HG03045 (cell line): ENCODE measurements at regions not wholly inside any gene's neighbourhood (a gene's known extent, or its start where the extent isn't known, plus 50 kb on each side); places are given as distances from the start of the nearest gene placed in this dataset.
"Not testable (repeated sequence)": the region's sequence is repeated elsewhere in the genome, so short reads cannot be mapped to it uniquely, and the experiment has no call there.

Source experiments
- ATAC-seq: cut with Tn5 transposase; IDR thresholded peaks from one replicate; pipeline ENCODE4 v1.9.1; 2021; ENCODE audit warnings: mild to moderate bottlenecking, moderate library complexity; ENCODE audit not compliant: unreplicated experiment

- no peak for ATAC-seq
These were observed 356.9 kb upstream of the KLHL29 start for GRCh38 chr2:23028106-23028505.

- no peak for ATAC-seq
These were observed 355.9 kb upstream of the KLHL29 start for GRCh38 chr2:23029111-23029510.

DNA sequence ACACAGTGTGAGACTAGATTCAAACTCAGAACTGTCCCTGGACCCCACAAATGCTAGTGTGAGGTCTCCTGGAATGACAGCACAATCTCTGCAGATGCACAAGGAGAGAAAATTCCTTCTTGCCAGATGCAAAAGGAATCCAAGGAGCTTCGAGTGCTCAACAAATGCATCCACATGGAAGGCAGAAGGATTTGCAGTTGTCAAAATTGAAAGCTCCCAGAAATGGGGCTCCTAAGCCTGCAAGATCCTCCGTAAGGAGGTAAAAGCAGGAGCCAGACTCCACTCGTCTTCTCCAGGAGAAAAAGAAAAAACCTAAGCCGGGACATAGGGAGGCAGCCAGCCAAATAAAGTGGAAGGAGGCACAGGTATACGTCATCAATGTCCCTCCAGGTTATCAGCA, 355.0 kb upstream of the KLHL29 start:
- no peak for ATAC-seq

DNA sequence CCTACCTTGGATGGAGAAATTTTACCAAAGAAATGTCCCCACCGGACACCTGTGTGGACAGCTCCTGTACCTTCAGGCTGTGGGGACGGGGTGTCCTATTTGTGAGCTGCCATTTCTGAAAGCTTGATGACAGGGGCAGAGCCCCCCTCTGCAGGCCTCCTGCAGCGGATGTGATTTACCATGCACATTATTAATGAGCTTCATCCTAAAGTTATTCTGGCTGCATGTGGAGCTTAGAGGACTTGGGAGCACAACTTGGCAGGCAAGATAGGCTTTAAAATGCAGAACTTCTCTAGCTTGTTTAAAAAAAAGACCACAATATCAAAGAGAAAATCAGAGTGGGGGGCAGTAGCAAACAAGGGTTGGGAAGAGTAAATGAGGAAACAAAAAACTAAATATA, 350.0 kb upstream of the KLHL29 start:
- no peak for ATAC-seq

- no peak for ATAC-seq
These were observed 348.4 kb upstream of the KLHL29 start for GRCh38 chr2:23036629-23037028.

DNA sequence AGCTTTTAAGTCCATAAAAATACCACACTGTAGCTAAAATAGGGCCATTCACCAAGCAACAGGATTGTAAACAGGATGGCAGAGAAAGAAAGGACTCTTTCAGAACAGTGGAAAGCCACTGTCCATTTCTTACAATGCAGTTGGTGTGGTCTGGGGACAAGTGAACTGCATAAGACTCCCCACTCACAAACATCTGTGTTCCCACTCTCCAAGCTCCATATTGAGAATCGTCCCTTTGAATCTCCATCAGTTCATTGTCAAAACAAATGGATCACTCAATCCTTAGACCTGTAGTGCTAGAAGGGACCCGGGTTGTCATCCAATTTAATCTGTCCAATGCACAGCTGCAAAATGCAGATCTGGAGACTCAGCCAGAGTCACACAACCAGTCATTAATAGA, 347.4 kb upstream of the KLHL29 start:
- ATAC-seq, result no peak

GRCh38 chr2:23041443-23041842, 343.5 kb upstream of the KLHL29 start:
- no peak for ATAC-seq

DNA sequence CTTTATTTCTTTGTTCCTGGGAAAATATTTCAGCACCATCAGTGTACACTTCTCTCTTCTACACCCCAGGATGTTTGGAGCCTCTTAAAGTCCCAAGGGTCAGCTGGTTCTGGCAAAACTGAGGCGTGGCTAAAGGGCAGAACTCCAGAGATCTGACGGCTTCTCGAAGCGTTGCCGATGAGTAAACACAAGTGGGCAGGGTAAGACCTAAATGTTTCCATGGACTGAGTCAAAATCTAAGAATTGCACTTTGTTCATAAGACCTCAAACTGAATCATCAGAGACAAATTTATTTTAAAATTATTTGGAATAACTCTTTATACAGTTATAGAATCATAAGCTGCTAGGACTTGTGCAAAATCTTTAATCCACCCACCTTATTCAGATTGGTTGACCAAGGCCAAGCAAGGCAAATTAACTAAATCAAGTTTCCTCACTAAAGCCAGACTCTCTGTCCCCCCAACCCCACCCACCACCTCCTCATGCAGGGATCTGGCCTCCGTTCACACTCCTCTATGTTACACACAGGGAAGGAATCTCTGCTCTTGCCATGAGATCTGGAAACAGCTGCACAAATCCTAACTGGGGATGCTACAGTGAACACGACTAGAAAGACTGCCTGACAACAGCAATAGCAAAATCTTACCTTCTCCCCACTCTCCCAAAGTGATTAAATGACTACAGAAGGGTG, 342.6 kb upstream of the KLHL29 start:
- no peak for ATAC-seq

DNA sequence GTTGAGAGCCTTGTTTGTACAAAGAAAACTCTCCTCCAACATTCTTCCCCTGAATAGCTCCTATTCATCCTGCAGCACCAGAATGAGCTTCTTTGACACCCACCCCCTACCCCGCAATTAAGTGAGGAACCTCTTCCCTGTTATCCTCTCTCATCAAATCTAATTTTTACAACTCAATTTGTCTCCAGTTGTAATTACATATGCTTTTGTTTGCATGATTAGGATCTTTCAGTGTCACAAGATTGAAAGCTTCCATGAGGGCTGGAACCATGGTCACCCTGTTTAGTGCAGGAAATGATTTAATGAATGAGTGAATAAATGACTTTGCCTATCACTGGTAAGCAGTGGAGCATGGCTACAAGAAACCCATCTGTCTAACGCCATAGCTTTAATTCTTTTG, 334.6 kb upstream of the KLHL29 start:
- no peak for ATAC-seq

DNA sequence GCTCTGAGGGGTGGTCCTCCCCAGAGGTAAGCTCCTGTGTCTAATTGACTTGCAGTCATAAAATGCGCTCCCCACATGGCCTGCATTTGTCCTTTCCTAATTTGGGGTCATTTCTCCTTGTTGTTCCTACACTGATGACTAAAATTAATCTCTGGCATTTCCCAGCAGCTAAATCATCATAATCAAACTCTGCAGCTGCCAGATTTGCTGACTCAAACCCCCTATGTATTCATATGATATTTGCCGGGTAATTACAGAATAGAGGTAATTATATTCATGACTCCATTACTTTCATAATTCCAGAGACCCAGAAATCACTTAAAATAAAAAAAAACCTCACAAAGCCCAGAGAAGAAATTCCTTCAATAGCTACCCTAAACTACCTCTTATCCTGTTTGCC, 331.4 kb upstream of the KLHL29 start:
- ATAC-seq, result no peak

- ATAC-seq, result no peak
These were observed 329.7 kb upstream of the KLHL29 start for GRCh38 chr2:23055251-23055650.

DNA sequence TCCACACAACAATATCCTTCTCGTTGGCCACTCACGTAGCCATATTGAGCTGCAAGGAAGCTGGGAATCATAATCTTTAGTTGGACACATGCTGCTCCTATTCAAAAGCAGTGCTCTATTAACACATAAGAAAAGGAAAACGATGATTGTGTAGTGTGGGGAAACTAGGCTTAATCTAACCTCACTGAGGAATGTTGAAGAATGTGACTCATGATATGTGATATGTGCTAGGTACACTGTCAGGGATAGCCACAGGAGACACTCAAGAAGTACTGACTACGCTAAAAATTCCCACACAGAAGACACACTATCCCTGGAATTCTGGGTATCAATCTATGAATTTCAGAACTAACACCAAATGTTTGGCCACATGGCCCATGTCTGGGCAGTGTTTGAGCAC, 328.1 kb upstream of the KLHL29 start:
- not testable (repeated sequence) for ATAC-seq

DNA sequence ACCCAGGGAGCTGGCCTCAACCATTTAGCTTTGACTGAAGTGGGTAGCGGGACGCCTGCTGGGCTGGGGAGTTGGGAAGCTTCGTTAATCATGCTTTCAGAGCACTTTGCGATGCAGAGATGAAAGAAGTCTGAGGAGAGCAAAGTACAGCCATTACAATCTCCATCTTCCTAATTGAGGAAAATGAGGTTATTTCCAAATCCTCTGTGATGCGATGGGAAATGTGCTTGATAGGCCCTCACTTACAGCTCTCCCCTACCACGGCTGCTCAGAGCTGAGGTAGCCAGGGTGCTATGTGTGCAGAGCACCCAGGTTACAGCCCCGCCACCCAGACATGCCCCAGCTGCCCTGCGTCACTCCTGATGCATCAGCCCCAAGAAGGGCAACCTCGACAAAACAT, 326.5 kb upstream of the KLHL29 start:
- ATAC-seq, result no peak

DNA sequence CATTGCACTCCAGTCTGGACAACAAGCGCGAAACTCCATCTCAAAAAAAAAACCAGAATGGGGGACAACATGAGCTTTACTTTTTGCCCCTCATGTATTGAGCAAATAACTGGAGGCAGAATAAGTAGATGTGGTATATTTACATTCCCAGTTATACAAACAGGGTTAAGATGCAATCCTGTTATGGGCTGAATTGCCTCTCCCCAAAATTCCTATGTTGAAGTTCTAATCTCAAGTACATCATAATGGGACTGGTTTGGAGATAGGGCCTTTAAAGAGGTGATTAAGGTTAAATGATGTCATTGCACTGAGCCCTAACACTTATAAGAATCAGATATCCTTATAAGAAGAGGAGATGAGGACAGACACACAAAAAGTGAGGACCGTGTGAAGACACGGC, 319.8 kb upstream of the KLHL29 start:
- ATAC-seq, result no peak

DNA sequence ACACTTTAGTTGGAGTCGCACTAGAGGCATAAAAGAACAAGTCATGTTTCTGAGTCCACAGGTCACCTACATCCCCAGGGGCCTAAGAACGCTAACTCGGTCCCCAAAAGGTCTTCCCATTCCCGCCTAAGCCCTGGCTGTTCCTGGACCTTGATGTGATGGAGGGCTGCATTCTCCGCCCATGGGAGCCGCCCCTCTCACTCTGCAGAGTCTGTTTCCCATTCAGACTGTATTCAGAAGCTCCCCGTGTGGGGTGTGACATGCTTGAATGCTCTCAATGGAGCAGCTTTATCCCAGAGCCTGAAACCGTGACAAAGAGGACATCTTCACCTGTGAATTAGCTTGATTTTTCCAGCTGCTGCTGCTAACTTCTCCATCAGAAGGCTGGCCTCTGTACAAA, 319.0 kb upstream of the KLHL29 start:
- ATAC-seq, result no peak

DNA sequence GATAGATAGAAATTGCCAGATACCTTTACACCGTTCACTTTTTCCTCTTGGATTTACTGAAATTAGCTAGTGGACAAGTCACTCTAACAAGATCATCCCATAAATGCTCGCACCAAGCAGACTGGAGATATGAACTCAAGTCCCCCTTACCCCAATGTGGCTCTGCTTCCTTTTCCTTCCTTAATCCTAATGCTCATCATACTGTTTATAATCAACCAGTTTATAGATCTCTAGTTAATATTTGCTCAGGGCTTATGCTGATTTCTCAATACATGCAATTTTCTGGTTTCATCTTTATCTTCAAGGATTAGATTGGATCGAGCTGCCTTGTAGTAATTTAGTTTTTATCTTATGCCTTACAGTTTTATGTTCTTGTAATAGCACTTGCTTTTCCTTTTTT, 318.3 kb upstream of the KLHL29 start:
- no peak for ATAC-seq

DNA sequence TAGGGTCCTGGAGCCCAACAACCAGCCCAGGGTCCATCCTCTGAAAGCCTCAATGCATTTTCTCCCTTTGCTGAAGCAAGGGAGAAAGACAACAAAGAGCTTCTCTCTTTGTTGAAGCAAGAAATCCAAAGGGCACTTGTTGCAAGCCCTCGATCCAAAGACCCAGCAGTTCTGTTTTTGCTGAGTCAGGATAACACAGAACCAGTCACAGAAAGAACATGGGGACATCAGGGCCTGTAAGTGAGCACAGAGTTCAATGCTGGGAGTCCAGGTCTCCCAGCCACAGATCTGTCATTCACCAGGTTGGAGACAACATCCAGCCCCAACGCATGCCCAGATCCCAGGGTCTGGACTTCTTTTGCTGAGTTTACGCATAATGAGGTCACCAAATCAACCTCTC, 315.8 kb upstream of the KLHL29 start:
- ATAC-seq, result no peak

GRCh38 chr2:23069923-23070322, 315.1 kb upstream of the KLHL29 start:
- no peak for ATAC-seq

DNA sequence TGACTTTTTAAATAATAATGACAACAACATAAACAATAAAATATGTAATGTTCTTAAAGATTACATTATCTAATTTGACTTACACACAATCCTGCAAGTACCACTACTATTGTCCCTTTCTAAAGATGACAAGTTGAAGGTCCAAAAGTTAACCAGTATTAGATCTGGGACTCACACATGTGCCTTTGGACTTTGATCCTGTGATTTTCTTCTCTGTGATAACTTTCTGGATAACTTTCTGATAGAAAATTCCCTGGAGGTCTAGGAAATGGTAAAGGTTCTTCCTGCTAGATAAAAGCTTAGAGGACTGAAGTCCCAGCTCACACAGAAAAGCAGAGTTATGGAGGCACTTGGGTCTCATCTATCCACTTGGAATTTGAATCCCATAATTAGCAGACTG, 311.9 kb upstream of the KLHL29 start:
- ATAC-seq, result no peak

DNA sequence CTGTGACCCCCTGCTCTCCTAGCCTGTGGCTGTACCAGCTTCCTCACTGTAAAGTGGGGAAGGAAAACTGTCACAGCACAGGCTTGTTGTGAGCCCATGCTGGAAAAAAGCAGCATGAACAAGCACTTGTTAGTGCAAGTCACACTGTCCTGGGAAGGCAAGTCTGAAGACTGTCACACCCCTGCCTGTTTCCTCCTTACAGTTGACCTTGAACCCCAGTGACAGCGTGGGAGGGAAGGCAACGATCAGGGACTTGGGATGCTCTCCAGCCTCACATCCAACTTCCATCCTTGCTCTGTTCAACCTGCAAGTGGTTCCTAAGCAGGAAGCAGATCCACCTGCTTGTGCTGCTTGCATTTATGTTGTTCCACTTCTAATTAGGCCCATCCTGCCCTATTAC, 311.3 kb upstream of the KLHL29 start:
- no peak for ATAC-seq

GRCh38 chr2:23077596-23077995, 307.4 kb upstream of the KLHL29 start:
- no peak for ATAC-seq

- ATAC-seq, result no peak
These were observed 306.1 kb upstream of the KLHL29 start for GRCh38 chr2:23078784-23079434.

GRCh38 chr2:23083966-23084365, 301.0 kb upstream of the KLHL29 start:
- no peak for ATAC-seq
